NCI-H526 treated with DMSO at 0.1 percent for 48 hours (cell line): ENCODE measurements at regions not wholly inside any gene's neighbourhood (a gene's known extent, or its start where the extent isn't known, plus 50 kb on each side); places are given as distances from the start of the nearest gene placed in this dataset.
A peak's percentile ranks its signal among the peaks of the same experiment; 100 is the strongest.
"Not testable (repeated sequence)": the region's sequence is repeated elsewhere in the genome, so short reads cannot be mapped to it uniquely, and the experiment has no call there.

ENCODE experiments used
- DNase-seq: peaks from one replicate; lab custom pipeline; 2025; lab: John Stamatoyannopoulos, UW

- peak; percentile 48 for DNase-seq
Observed at GRCh38 chr2:34815052-34815741, 1216.1 kb upstream of the FAM98A start.

GRCh38 chr2:34810456-34810855 is 1211.4 kb upstream of the FAM98A start:
- DNase-seq, result no peak

- no peak for DNase-seq
Observed at GRCh38 chr2:34808426-34808825, 1209.3 kb upstream of the FAM98A start.

GRCh38 chr2:34806891-34807290 is 1207.8 kb upstream of the FAM98A start:
- no peak for DNase-seq

GRCh38 chr2:34806396-34806795 is 1207.3 kb upstream of the FAM98A start:
- no peak for DNase-seq

- no peak for DNase-seq
Observed at GRCh38 chr2:34799556-34799955, 1200.5 kb upstream of the FAM98A start.

GRCh38 chr2:34795586-34795985 is 1196.5 kb upstream of the FAM98A start:
- DNase-seq, result not testable (repeated sequence)

- DNase-seq, result no peak
Observed at GRCh38 chr2:34789169-34789568, 1190.1 kb upstream of the FAM98A start.

- no peak for DNase-seq
Observed at GRCh38 chr2:34787341-34787740, 1188.2 kb upstream of the FAM98A start.

- DNase-seq, result no peak
Observed at GRCh38 chr2:34785206-34785785, 1186.2 kb upstream of the FAM98A start.

GRCh38 chr2:34784701-34785100 is 1185.6 kb upstream of the FAM98A start:
- no peak for DNase-seq

GRCh38 chr2:34750742-34751141 is 1151.6 kb upstream of the FAM98A start:
- DNase-seq, result not testable (repeated sequence)

- DNase-seq, result peak; percentile 49
Observed at GRCh38 chr2:34747643-34748042, 1148.5 kb upstream of the FAM98A start.

- DNase-seq, result no peak
Observed at GRCh38 chr2:34738691-34739090, 1139.6 kb upstream of the FAM98A start.

- DNase-seq, result no peak
Observed at GRCh38 chr2:34737146-34737545, 1138.0 kb upstream of the FAM98A start.

GRCh38 chr2:34736482-34736881 is 1137.4 kb upstream of the FAM98A start:
- DNase-seq, result no peak

- DNase-seq, result no peak
Observed at GRCh38 chr2:34734662-34735061, 1135.6 kb upstream of the FAM98A start.

GRCh38 chr2:34734042-34734441 is 1134.9 kb upstream of the FAM98A start:
- no peak for DNase-seq

- DNase-seq, result no peak
Observed at GRCh38 chr2:34731292-34731691, 1132.2 kb upstream of the FAM98A start.

GRCh38 chr2:34729845-34730244 is 1130.7 kb upstream of the FAM98A start:
- DNase-seq, result no peak

- no peak for DNase-seq
Observed at GRCh38 chr2:34724107-34724506, 1125.0 kb upstream of the FAM98A start.

GRCh38 chr2:34723683-34724082 is 1124.6 kb upstream of the FAM98A start:
- DNase-seq, result no peak

GRCh38 chr2:34719206-34719605 is 1120.1 kb upstream of the FAM98A start:
- no peak for DNase-seq
